ENCODE measurements at regions not wholly inside any gene's neighbourhood (a gene's known extent, or its start where the extent isn't known, plus 50 kb on each side); places are given as distances from the start of the nearest gene placed in this dataset.
A peak's percentile ranks its signal among the peaks of the same experiment; 100 is the strongest.

DNA sequence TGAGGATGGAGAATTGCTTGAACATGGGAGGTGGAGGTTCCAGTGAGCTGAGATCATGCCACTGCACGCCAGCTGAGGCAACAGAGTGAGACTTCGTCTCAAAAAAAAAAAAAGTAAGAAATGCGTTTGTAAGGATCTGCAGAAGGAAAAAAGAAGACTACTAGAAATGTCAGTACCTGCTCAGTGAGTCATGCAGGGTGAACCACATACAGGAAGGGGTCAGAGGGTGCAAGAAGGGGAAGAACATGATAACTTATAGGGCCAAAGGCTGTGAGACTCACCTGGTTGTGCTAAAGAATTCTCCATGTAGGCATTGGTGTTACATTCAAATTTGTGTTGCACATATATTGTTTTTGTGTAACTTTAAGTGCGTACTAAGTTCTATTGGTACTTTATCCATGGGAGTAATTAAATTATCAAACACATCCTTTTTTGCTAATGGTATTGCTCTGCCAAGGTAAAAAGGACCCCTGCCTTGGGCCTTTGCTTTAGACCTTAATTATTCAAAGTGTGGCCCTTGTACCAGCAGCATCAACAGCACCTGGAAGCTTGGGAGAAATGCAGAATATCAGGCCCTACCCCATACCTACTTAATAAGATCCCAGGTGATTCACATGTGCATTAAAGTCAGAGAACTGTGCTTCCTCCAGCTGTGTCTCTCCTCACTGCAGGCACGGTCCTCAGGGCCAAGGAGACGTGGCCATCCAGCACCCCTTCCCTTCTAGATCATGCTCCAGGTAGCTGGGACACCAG, 96.4 kb upstream of the PPP2R5A start:
- ChIA-PET CTCF (no interaction called here), POLR2A (ENCODE audit: unreplicated experiment) (no interaction called here)
- H3K27ac ChIP-seq (ENCODE audit: insufficient read depth, low read length), result no peak overlapping the region
- dilution Hi-C loops (cut with HindIII; ENCODE audit: low sequenced_read_pairs, unreplicated experiment) (no loop called here), intact Hi-C loops (cut with micrococcal nuclease) (no loop called here), in situ Hi-C loops (cut with MboI; ENCODE audit: low sequenced_read_pairs) (no loop called here)
- H2BK20ac ChIP-seq (ENCODE audit: low read depth, low read length), result no peak overlapping the region
- BruUV-seq (replicated peaks), result no TSS peak
- H3K56ac ChIP-seq (ENCODE audit: extremely low read depth, insufficient read depth, low read length), result no peak overlapping the region
- no peak overlapping the region for H3K23ac ChIP-seq (ENCODE audit: low read depth, low read length)
- H3K4me1 ChIP-seq (ENCODE audit: control insufficient read depth, insufficient read depth, low read length), result no peaks in the 10 kb centered on the region
- H4K5ac ChIP-seq (ENCODE audit: low read depth, low read length), result no peak overlapping the region
- peaks cover 10% of the 10 kb centered on the region; the same call in 1 of the 2 replicates for H3K9me1 ChIP-seq (ENCODE audit: insufficient read depth, low read length)
- no peak overlapping the region for H3K14ac ChIP-seq (replicated peaks; ENCODE audit: low read depth, low read length)
- no peak overlapping the region for H3K4me3 ChIP-seq (ENCODE audit: insufficient read depth, low read depth, low read length)
- no peaks in the 10 kb centered on the region for H3K36me3 ChIP-seq (ENCODE audit: control insufficient read depth, insufficient read depth, low read length)
- H4K91ac ChIP-seq (ENCODE audit: insufficient read depth, low read depth, low read length), result no peak overlapping the region
- H3K9ac ChIP-seq (ENCODE audit: low read depth, low read length), result no peak overlapping the region
- no peak overlapping the region for H2AK5ac ChIP-seq (ENCODE audit: low read depth, low read length)
- ATAC-seq (ENCODE audit: low read depth) (no peak), DNase-seq (no peak)
- no peak overlapping the region for H3K18ac ChIP-seq (ENCODE audit: low read depth, low read length)
- H4K20me1 ChIP-seq (ENCODE audit: insufficient read depth, low read length), result no peaks in the 10 kb centered on the region
- 84% methylated on average over 2 of the region's 6 CpGs; no CpG with 5 or more reads in 1 of the 2 experiments for WGBS, 2 experiments (ENCODE audit: extremely low coverage in 2 of 2, insufficient read length in 1 of 2)
- TF ChIP-seq ELK1 (IDR thresholded peaks at IDR 0.05; ENCODE audit: borderline replicate concordance, low read depth, low read length) (no peak), BHLHE40 (IDR thresholded peaks at IDR 0.05; ENCODE audit: low read depth, low read length) (no peak), MAZ (IDR thresholded peaks at IDR 0.05; ENCODE audit: borderline replicate concordance, low read depth, low read length) (no peak), FOS (IDR thresholded peaks at IDR 0.05; ENCODE audit: low read depth, low read length) (no peak), MAFK (IDR thresholded peaks at IDR 0.05; ENCODE audit: low read depth, low read length) (no peak), RCOR1 (IDR thresholded peaks at IDR 0.05; ENCODE audit: insufficient replicate concordance, low read length) (no peak), NFE2L2 (IDR thresholded peaks at IDR 0.05; ENCODE audit: low read depth, low read length) (no peak), CHD1 (IDR thresholded peaks at IDR 0.05; ENCODE audit: low read depth, low read length) (no peak)
- H2BK15ac ChIP-seq (ENCODE audit: low read depth, low read length), result no peak overlapping the region; the same call in 2 of the 3 replicates
- H3K79me1 ChIP-seq (ENCODE audit: low read depth in 1 of 2, low read length in 2 of 2), result no peaks in the 10 kb centered on the region
- no peak overlapping the region for H3K4ac ChIP-seq (ENCODE audit: low read depth, low read length)
- no peak overlapping the region for H2BK5ac ChIP-seq (ENCODE audit: low read depth, low read length, poor library complexity, severe bottlenecking)
- H3K9me3 ChIP-seq (ENCODE audit: control insufficient read depth, insufficient read depth, low read length), result no peaks in the 10 kb centered on the region
- H2AK9ac ChIP-seq (replicated peaks; ENCODE audit: low read depth, low read length, poor library complexity), result peak overlapping the region; percentile 28
- no peak overlapping the region for H4K8ac ChIP-seq (ENCODE audit: low read depth in 2 of 2, low read length in 2 of 2)
- H3K27me3 ChIP-seq (ENCODE audit: control insufficient read depth, insufficient read depth, low read length), result no peaks in the 10 kb centered on the region
- H2BK120ac ChIP-seq (ENCODE audit: low read depth, low read length), result no peak overlapping the region
- no peak overlapping the region for H3K4me2 ChIP-seq (ENCODE audit: low read depth, low read length)
- H2AFZ ChIP-seq (replicated peaks; ENCODE audit: low read length, poor library complexity), result no peak overlapping the region
